HL-60/S4 treated with retinoic acid at 250 ng/mL for 4 days and 3 days (cell line): ENCODE measurements at regions not wholly inside any gene's neighbourhood (a gene's known extent, or its start where the extent isn't known, plus 50 kb on each side); places are given as distances from the start of the nearest gene placed in this dataset.

Source experiments
- in situ Hi-C: fragments of 300-500 bp; cut with MboI; formaldehyde crosslinking; loops from 2 replicates; pipeline ENCODE4 v1.7.0; 2022; ENCODE audit warnings: low sequenced_read_pairs

GRCh38 chr15:56868170-56868569, 50.3 kb upstream of the TCF12 start:
- in situ Hi-C loops: no loop called here

- in situ Hi-C loops: no loop called here
Observed at GRCh38 chr15:56866803-56867202, 51.6 kb upstream of the TCF12 start.

- in situ Hi-C loops: no loop called here
Observed at GRCh38 chr15:56857828-56858227, 60.6 kb upstream of the TCF12 start.

- in situ Hi-C loops: no loop called here
Observed at GRCh38 chr15:56856934-56857333, 61.5 kb upstream of the TCF12 start.

GRCh38 chr15:56844892-56845291, 73.6 kb upstream of the TCF12 start:
- in situ Hi-C loops: no loop called here

GRCh38 chr15:56844471-56844870, 74.0 kb upstream of the TCF12 start:
- in situ Hi-C loops: no loop called here

- in situ Hi-C loops: no loop called here
Observed at GRCh38 chr15:56839641-56840040, 78.8 kb upstream of the TCF12 start.

- in situ Hi-C loops: no loop called here
Observed at GRCh38 chr15:56839099-56839498, 79.3 kb upstream of the TCF12 start.

- in situ Hi-C loops: no loop called here
Observed at GRCh38 chr15:56838085-56838484, 80.4 kb upstream of the TCF12 start.

- in situ Hi-C loops: no loop called here
Observed at GRCh38 chr15:56837273-56837672, 81.2 kb upstream of the TCF12 start.

GRCh38 chr15:56835718-56836171, 82.7 kb upstream of the TCF12 start:
- in situ Hi-C loops: no loop called here

GRCh38 chr15:56832125-56832524, 86.3 kb upstream of the TCF12 start:
- in situ Hi-C loops: no loop called here

- in situ Hi-C loops: no loop called here
Observed at GRCh38 chr15:56831467-56832005, 86.9 kb upstream of the TCF12 start.

GRCh38 chr15:56824175-56824574, 90.9 kb upstream of the ZNF280D start:
- in situ Hi-C loops: loop anchor here (25.0 kb wide), 1 partner anchor 488 kb away; no protein-coding TSS in a partner anchor

GRCh38 chr15:56821721-56822425, 88.6 kb upstream of the ZNF280D start:
- in situ Hi-C loops: loop anchor here (25.0 kb wide), 1 partner anchor 490 kb away; no protein-coding TSS in a partner anchor

GRCh38 chr15:56820333-56820732, 87.0 kb upstream of the ZNF280D start:
- in situ Hi-C loops: loop anchor here (25.0 kb wide), 1 partner anchor 492 kb away; no protein-coding TSS in a partner anchor

- in situ Hi-C loops: loop anchor here (25.0 kb wide), 1 partner anchor 495 kb away; no protein-coding TSS in a partner anchor
Observed at GRCh38 chr15:56817321-56818080, 84.2 kb upstream of the ZNF280D start.

- in situ Hi-C loops: loop anchor here (25.0 kb wide), 1 partner anchor 496 kb away; no protein-coding TSS in a partner anchor
Observed at GRCh38 chr15:56816781-56817180, 83.5 kb upstream of the ZNF280D start.

GRCh38 chr15:56815247-56815646, 81.9 kb upstream of the ZNF280D start:
- in situ Hi-C loops: loop anchor here (25.0 kb wide), 1 partner anchor 497 kb away; no protein-coding TSS in a partner anchor

GRCh38 chr15:56814429-56814828, 81.1 kb upstream of the ZNF280D start:
- in situ Hi-C loops: loop anchor here (25.0 kb wide), 1 partner anchor 498 kb away; no protein-coding TSS in a partner anchor

- in situ Hi-C loops: loop anchor here (25.0 kb wide), 1 partner anchor 498 kb away; no protein-coding TSS in a partner anchor
Observed at GRCh38 chr15:56813995-56814394, 80.7 kb upstream of the ZNF280D start.
